Activated naive CD4-positive, alpha-beta T cell (primary cell): ENCODE measurements at regions not wholly inside any gene's neighbourhood (a gene's known extent, or its start where the extent isn't known, plus 50 kb on each side); places are given as distances from the start of the nearest gene placed in this dataset.
"Not testable (repeated sequence)": the region's sequence is repeated elsewhere in the genome, so short reads cannot be mapped to it uniquely, and the experiment has no call there.

Source experiments
- DNase-seq, 4 experiments: peaks; one replicate each; lab custom pipeline; 2025; lab: John Stamatoyannopoulos, UW

DNA sequence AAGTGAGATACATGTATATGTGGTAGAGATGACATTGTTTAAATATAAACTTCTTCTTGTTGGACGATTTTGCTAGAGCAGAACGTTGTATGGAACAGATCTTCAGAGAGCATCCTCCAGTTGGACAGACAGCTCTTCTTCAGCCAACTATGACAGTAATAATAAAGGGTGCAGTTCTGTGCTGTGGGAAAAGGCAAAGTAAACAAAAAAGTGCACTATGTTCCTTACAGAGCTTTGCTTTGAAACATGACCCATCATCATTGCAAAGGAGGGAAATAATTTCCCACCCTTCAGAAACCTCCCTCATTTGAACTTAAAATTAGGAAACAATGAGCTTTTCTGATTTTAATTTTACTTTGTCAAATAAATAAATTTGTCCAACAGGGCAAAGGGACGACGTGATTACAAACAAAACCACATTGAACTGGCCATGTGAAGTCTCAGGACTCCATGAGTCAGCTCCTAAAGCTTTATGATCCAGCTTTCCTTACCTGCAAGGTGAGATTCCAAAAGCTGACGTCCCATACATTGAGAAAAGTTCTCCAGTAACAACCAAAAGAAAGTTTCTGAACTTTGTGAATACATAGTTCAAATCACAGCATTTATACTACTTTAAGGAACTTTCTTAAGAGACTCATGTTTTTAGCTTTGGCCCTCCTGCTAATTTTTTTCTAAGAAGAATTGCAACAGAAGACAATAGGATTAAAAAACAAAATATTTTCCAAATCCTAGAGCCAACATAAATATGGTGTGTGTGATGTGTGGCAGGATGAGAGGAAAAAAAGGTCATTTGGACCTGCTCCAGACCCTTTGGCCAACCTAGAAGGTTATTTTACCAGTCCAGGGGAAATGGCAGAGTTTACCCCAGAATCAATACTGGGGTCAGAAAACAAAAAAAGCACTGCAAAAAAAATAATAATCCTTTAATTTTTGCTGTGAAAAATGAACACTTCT lies 565.4 kb upstream of the NRP1 start:
- DNase-seq = no peak

DNA sequence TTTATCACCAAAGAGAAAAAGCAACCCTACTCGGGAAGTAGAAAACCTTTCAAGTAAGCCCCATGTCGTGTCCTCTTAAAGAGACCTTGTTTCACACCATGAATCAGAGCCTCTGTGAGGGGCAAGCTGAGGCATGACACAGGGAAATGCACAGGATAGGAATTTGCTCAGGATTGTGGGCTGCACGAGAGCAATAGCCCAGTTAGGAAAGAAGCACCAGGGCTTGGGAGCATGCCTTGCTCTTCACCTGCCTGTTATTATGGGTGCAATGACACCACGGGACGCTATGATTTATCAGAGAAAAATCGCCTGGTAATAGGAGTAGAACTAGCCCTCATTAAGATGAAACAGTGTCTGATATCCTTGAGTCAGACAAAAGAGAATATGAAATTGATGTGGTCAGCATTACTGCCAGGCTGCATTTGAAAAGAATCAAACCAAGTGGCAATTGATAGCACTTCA lies 562.9 kb upstream of the NRP1 start:
- DNase-seq = no peak

DNA sequence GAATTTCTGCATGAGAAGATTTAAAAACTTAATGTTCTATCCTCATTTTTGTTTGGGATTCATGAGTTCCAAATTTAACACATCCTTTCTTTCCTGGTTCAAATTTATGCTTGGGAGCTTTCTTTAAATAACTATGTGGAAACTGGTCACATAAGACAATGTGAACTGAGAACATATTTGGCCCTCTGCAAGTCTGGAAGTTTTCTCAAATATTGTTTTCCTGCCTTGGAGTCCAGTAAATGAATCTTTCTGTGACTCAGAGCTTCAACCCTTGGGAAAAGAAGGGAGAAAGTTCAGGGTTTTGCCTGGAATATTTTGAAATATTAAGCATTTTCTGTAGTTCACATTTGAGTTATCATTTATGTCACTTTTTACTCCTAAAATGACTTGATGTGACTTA lies 559.0 kb upstream of the NRP1 start:
- no peak for DNase-seq

DNA sequence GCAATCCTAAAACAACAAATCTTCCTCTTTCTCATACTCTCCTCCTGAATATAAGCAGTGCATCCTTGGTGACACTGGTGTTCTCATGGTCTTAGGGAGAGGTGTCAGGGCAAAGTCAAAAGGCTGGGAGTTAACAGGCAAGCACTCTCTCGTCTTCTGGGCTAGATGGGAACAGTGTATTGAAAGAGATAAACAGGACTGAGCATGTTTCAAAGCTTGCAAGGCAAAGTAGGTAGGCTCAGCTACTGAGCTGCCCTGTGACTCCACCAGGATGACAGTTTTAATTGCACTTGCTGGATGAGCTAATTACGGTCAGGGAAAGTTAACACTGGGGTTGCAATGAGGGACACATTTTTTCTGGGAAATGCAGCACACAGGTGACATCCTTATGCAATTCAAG lies 554.9 kb upstream of the NRP1 start:
- DNase-seq = no peak

DNA sequence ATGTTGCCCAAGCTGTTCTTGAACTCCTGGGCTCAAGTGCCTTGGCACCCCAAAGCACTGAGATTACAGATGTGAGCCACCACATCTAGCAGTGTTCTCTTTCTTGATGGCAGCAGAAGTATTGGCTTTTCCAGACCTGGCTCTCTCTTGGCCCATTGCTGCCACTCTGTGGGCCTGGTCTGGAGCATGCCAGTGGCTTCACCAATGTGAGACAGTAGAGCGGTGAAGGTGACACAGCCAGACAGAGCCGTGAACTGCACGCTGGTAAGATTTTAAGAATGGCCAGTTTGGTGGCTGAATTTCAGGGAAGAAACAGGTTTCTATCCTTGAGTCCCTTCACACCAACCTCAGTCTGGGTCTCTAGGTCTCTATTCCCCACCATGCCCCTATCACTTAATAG lies 552.7 kb upstream of the NRP1 start:
- DNase-seq = no peak

DNA sequence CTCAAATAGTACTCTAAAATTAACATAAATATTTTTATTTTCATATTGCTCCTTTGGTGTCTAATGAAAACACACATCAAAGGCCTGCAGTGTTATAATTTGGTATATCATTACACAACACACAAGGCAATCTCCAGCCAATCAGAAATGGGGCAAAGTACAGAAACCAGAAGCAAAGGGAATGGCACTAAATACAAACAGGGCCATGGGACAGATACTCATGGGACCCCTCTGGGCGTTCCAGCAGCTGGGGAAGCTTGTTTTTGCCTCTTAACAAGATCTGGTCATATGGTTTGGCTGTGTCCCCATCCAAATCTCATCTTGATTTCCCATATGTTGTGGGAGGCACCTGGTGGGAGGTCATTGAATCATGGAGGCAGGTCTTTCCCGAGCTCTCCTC lies 551.8 kb upstream of the NRP1 start:
- no peak for DNase-seq

DNA sequence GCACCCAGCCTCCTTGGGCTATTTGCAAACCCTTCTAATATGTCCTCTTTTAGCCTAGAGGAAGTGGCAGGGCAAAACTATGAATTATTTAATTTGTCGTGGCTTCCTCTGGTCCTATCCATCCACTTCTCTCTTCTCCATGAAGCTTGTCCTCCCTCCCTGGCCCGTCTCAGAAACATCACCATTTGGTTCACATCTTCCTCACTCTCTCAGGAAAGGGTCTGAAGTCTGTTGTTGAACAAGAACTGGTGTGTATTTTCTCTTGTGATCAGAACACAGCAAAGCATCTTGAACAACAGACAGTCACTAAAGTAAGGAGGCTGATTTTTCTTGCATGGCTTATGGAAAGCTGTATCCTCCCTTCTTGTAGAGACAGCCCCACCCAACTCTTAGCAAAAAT lies 550.1 kb upstream of the NRP1 start:
- no peak for DNase-seq

DNA sequence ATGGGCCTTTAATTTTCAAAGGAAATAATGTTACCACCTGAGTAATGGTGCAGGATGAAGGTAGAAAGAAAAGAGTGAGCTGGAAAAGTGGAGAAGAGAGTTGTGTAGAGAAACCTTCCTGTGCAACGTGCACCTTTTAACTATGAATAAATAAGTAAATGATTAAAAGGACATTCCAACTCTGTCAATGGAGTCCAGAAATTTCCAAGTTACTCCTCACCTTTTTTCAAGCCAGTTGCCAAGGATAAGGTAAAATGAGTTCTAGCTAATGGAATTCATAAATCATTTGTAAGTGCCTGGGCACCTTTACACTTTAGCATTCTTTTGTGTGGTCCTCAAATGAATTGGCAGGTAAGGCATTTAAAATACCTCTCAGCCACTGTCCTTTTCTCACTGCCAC lies 549.4 kb upstream of the NRP1 start:
- DNase-seq = no peak

DNA sequence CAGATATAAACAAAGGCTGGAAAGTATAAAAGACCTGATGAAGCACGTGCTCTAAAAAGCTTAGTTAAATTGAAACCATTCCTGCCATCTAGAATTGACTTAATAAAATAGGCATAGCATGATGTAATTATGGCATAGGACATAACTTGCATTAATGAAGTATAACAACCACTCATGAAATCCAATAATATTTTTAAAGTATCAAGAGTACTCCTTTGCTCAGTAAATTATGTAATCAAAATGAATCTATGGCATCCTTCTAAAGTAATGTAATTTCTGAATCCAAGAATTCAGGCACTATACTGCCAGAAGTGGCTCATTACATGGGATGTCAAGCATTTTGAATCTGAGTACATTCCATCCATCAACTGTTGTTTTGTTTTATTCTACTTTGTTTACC lies 548.5 kb upstream of the NRP1 start:
- DNase-seq = no peak

DNA sequence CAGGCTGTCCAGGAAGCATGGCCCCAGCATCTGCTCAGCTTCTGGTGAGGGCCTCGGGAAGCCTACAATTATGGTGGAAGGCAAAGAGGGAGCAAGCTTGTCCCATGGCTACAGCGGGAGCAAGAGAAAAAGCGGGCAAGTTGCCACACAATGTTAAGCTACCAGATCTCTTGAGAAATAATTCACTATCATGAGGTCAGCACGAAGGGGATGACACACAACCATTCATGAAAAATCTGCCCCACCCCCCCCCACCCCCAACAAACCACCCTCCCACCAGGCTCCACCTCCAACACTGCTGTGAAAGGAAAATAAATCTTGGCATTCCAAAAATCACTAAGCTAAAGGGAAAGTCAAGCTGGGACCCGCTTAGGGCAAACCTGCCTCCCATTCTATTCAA lies 545.8 kb upstream of the NRP1 start:
- DNase-seq = no peak

DNA sequence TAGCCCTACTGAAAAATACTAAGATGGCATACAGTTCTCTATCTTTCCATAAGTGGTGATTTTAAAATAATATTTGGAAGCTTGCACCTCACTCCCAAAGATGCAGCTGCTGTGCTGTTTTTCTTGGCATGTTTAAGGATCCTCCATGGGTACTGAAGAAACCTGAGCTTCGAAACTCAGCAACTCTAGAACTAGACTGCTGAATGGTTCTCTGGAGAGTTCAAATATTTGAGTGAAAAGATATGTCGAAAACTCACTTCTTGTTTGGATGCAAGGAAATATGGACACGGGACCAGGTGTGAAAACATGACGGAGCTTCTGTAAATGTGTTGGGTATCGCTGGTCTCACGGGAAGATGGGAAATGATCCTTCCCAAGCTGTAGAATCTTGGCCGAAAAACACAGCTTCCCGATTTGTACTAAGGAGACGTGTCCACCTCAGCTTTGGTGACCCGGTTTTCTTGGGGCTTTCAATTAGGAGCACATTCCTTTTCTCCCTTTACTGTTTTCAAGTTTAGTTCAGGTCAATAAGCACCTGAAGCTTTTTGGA lies 543.8 kb upstream of the NRP1 start:
- DNase-seq = no peak

DNA sequence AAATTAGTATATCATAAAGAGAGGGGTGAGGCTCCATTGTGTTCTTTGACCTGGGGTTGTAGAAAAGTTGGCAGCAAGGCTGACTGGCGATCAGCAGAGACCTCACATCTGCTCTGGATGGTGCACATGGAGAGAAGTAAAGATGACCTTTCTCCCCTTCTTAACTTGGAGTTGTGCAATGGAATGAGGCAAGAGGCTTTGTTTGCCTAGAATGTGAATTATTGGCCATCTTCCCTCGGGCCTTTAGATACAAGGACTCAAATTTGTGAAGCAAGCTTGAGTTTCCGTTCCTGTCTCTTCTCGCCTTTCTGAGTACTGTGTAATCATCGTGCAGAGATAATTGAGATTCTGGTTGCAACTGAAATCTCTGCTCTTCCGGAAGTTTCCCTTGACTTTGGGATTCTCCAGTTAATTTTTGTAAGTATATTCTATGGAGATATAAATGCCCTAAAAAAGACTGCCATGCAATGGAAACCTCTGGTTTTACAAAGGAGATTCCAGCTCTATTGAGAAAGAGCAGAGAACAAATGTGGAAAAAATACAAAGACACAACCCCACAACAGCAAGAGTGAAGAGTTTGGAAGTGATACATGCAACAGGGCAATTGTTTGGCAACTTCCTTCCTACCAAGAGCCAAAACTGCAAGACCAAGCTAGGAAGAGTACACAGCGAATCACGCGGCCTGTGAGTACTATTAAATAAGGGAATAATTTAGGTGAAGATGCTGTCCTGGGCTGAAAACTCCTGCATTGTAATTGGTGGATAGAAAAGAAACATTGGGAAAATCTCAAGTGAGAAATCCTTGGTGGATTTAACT lies 542.3 kb upstream of the NRP1 start:
- no peak for DNase-seq

DNA sequence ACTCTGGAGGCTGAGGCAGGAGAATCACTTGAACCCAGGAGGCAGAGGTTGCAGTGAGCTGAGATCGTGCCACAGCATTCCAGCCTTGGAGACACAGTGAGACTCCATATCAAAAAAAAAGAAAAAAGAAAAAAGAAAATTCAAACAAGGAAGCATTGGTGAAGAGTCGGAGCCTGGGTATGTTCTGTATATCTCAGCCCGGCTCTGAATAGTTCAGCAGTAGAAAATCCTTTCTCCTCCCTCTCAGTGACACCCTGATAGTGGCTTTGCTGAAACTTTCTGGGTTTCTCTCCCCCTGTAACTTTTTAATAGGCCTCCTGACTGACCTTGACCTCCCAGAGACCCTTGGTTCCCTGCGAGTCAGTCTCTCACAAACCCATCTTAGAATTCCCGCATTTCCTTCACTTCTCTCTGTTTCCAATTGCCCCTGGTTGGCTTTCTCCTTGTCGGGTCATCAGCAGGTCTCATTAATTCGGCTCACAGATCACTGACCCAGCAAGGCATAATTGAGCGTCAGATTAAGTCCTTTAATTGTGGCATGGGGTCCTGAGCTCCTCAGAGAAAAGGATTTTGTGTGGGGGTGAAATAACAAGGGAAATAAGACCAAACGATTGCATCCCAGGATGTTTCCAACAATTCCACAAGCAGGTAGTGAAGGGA lies 541.6 kb upstream of the NRP1 start:
- DNase-seq = no peak

DNA sequence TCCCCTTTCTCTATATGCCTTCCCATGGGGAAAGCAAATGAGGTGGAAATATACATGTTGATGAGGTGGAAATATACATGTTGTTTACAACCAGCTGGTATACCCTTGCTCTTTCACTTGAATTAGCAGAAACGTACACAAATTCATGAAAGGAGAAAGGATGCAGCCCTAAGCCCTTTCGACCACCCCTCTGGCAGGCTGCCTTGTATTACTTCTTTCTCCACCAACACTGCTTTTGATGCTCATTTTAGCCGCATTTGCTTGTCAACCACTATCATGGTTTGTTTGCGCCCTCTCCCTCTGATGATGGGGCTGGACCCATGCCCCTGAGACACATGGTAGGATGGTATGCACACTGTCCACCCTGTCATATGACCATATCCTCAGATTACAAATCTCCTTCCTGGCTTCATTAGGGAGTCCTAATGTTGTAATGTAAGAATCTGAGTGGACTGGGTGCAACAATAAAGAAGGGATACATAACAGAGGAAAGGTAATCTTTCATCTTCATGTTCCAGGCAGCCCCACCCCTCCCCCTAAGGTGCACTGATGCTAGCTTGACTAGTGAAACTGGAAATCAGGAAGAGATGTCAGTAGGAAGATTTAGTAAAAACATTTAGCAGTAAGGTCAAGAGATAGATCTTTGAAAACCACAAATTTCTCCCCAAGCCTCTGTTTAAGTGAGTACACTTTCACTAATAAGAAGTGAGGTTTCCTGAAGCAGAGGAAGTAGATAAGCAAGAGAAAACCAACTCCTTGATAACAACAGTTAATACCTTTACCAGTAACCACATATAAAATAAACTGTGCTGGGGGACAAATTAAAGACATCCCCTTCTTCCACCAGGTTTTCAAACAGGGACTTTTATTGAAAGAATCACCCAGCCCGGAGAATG lies 536.8 kb upstream of the NRP1 start:
- no peak for DNase-seq

DNA sequence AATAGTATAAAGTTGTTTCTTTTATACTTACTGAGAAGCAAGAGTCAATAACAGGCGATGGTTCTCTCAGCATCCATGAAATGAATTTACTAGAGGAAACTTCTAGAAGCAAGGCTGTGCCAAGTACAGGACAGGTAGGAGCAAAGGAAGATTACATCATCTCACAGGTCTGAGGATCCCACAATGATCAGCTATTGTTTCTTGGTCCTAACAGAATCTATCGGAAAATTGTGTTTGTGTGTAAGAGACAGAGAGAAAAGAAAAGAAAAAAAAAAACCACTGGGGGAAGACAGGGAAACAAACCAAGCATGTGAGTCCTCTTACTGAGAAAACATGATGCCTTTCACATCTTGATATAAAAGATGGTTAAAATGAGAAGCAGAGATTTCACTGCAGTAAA lies 535.0 kb upstream of the NRP1 start:
- DNase-seq = no peak

DNA sequence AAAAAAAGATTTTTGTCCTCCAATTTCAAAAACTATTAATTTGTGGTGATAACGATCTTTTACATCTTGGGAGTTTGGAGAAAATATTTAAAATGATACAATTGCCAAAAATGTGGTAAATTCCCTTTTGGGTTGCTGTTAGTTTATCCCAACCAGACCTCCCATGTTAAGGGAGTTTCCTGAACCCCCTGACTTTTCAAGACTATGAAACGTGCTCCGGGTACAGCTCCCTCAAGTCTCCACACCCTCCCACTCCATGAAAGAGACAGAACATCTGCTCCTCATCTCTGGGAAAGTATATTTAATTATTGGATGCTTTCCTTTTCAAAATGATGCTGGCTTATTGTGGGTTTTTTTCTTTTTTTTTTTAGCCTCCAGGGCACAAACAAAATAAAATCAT lies 534.6 kb upstream of the NRP1 start:
- no peak for DNase-seq

DNA sequence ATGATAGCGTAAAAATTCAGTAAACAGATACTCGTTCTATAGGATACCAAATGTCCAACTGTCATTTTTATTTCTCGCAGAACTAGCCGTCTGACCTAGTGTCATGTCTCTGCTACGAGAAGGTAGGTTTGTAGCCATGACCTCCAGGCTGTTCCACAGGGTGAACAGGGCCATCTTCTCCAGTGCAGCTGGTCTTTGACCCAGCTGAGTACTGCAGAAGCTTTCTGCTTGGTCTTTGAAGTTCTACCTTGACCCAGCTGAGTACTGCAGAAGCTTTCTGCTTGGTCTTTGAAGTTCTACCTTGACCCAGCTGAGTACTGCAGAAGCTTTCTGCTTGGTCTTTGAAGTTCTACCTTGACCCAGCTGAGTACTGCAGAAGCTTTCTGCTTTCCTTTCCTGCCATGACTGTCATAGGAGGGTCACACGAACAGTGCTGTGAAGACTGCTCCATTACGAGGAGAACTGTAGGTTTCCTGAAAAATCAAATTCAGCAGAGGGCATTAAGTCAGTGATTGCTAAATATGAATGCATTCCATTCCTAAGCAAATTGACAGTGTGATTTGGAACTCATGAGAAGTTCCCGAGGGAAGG lies 532.8 kb upstream of the NRP1 start:
- DNase-seq = not testable (repeated sequence)

DNA sequence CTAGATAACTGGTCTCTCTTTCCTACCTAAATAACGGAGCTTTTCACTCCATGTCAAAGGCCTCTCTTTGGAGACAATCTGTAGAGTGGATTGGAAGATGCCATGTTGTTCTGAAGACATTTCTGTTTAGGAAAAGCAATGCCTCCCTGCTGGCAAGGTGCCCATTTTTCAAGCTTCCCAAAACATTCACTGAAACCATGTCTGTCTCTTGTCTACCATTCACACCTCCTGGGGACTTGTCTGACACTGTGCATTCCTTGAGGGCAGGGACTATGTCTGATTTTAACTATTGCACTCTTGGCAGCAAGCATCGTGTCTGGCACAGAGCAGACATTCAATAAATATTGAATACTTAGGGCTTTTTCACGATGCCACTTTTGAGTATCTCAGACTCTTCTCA lies 528.9 kb upstream of the NRP1 start:
- DNase-seq = no peak

DNA sequence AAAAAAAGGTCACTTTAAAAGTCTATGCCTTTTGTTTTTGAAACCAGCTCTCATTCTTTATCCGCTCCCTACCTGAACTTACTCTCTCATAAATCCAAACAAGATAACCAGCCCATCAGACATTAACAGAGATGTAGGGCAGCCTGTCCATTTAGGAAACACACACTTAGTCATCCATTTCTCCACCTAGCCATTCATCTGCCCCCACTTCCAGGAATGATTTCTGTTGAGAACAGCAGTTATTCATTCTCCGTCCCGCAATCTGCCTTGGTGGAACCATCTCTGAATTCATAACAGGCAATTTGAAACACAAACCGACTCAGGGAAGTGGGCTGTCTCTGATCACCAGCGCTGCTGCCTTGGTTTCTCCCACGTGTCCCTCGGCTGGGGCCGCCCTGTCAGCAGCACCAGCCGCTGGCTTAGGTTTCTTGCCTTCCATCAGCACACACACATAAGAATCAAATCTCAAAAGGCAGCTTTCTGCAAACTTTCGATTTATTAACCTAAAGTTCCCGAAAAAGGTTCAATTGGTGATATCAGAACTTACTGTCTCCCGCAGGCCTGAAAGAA lies 528.2 kb upstream of the NRP1 start:
- DNase-seq = no peak

DNA sequence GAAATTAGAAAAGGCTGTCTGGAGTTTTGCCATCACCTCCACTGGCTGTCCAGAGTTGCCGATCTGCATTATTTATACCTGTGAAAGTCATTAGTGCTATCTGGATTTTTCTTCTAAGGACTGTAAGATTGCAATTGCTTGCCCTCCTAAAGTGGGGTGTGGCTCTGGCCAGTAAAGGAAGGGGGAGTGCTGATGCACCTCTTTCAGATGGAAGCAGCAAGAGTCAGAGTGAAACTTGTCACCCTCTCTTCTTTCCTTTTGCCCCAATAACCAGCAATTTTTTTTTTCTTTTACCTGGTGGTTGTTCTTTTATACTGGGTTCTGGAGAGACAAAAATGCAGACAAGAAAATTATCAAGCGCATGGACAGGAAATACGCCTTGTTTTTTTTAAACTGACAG lies 527.4 kb upstream of the NRP1 start:
- DNase-seq = no peak
